ENCODE measurements at regions not wholly inside any gene's neighbourhood (a gene's known extent, or its start where the extent isn't known, plus 50 kb on each side); places are given as distances from the start of the nearest gene placed in this dataset.

DNA sequence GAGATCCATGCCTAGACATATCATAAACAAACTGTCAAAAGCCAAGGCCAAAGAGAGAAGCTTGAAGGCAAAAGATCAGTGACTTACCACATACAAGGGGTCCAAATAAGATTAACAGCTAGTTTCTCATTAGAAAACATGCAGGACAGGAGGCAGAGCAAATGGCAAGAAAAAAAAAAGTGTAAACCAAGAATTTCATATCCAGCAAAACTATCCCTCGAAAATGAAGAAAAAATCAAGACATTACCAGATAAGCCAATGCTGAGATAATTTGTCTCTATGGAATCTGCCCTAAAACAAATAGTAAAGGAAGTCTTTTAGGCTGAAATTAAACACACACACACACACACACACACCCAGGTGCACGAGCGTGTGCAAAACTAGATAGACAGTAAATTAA is 99.6 kb upstream of the NSMCE3 start:
- TF ChIP-seq, protein P1, sequence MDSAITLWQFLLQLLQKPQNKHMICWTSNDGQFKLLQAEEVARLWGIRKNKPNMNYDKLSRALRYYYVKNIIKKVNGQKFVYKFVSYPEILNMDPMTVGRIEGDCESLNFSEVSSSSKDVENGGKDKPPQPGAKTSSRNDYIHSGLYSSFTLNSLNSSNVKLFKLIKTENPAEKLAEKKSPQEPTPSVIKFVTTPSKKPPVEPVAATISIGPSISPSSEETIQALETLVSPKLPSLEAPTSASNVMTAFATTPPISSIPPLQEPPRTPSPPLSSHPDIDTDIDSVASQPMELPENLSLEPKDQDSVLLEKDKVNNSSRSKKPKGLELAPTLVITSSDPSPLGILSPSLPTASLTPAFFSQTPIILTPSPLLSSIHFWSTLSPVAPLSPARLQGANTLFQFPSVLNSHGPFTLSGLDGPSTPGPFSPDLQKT (IDR thresholded peaks at IDR 0.05; ENCODE audit: borderline replicate concordance, low read depth, low read length), result no peak
- no peak for TF ChIP-seq ZNF664 (tag by site-specific recombination; IDR thresholded peaks at IDR 0.05)
- TF ChIP-seq, protein P2, sequence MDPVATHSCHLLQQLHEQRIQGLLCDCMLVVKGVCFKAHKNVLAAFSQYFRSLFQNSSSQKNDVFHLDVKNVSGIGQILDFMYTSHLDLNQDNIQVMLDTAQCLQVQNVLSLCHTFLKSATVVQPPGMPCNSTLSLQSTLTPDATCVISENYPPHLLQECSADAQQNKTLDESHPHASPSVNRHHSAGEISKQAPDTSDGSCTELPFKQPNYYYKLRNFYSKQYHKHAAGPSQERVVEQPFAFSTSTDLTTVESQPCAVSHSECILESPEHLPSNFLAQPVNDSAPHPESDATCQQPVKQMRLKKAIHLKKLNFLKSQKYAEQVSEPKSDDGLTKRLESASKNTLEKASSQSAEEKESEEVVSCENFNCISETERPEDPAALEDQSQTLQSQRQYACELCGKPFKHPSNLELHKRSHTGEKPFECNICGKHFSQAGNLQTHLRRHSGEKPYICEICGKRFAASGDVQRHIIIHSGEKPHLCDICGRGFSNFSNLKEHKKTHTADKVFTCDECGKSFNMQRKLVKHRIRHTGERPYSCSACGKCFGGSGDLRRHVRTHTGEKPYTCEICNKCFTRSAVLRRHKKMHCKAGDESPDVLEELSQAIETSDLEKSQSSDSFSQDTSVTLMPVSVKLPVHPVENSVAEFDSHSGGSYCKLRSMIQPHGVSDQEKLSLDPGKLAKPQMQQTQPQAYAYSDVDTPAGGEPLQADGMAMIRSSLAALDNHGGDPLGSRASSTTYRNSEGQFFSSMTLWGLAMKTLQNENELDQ (tag by site-specific recombination; IDR thresholded peaks at IDR 0.05; ENCODE audit: low read depth), result no peak
- TF ChIP-seq KLF8 (tag by site-specific recombination; IDR thresholded peaks at IDR 0.05), result no peak
- TF ChIP-seq ZNF654 (tag by site-specific recombination; IDR thresholded peaks at IDR 0.05; ENCODE audit: low read depth), result no peak
- TF ChIP-seq, protein P3, sequence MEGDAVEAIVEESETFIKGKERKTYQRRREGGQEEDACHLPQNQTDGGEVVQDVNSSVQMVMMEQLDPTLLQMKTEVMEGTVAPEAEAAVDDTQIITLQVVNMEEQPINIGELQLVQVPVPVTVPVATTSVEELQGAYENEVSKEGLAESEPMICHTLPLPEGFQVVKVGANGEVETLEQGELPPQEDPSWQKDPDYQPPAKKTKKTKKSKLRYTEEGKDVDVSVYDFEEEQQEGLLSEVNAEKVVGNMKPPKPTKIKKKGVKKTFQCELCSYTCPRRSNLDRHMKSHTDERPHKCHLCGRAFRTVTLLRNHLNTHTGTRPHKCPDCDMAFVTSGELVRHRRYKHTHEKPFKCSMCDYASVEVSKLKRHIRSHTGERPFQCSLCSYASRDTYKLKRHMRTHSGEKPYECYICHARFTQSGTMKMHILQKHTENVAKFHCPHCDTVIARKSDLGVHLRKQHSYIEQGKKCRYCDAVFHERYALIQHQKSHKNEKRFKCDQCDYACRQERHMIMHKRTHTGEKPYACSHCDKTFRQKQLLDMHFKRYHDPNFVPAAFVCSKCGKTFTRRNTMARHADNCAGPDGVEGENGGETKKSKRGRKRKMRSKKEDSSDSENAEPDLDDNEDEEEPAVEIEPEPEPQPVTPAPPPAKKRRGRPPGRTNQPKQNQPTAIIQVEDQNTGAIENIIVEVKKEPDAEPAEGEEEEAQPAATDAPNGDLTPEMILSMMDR (tag by site-specific recombination; IDR thresholded peaks at IDR 0.05), result no peak
- TF ChIP-seq, protein P4, sequence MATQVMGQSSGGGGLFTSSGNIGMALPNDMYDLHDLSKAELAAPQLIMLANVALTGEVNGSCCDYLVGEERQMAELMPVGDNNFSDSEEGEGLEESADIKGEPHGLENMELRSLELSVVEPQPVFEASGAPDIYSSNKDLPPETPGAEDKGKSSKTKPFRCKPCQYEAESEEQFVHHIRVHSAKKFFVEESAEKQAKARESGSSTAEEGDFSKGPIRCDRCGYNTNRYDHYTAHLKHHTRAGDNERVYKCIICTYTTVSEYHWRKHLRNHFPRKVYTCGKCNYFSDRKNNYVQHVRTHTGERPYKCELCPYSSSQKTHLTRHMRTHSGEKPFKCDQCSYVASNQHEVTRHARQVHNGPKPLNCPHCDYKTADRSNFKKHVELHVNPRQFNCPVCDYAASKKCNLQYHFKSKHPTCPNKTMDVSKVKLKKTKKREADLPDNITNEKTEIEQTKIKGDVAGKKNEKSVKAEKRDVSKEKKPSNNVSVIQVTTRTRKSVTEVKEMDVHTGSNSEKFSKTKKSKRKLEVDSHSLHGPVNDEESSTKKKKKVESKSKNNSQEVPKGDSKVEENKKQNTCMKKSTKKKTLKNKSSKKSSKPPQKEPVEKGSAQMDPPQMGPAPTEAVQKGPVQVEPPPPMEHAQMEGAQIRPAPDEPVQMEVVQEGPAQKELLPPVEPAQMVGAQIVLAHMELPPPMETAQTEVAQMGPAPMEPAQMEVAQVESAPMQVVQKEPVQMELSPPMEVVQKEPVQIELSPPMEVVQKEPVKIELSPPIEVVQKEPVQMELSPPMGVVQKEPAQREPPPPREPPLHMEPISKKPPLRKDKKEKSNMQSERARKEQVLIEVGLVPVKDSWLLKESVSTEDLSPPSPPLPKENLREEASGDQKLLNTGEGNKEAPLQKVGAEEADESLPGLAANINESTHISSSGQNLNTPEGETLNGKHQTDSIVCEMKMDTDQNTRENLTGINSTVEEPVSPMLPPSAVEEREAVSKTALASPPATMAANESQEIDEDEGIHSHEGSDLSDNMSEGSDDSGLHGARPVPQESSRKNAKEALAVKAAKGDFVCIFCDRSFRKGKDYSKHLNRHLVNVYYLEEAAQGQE (tag by site-specific recombination; IDR thresholded peaks at IDR 0.05), result no peak
- no peak for TF ChIP-seq ZNF324 (tag by site-specific recombination; IDR thresholded peaks at IDR 0.05)
- no peak for TF ChIP-seq ZNF274 (IDR thresholded peaks at IDR 0.05; ENCODE audit: low read length)
- no peak for TF ChIP-seq ZNF274 (tag by site-specific recombination; IDR thresholded peaks at IDR 0.05; ENCODE audit: borderline replicate concordance)
- no peak for TF ChIP-seq ZNF677 (tag by site-specific recombination; IDR thresholded peaks at IDR 0.05)
- no peak for TF ChIP-seq ZNF549 (tag by site-specific recombination; IDR thresholded peaks at IDR 0.05)
- no peak for TF ChIP-seq BCL11A (tag by site-specific recombination; IDR thresholded peaks at IDR 0.05; ENCODE audit: low read depth)
- no peak for TF ChIP-seq ZNF121 (tag by site-specific recombination; IDR thresholded peaks at IDR 0.05)
